Muscle of arm (tissue), 1 donor: ENCODE measurements at regions not wholly inside any gene's neighbourhood (a gene's known extent, or its start where the extent isn't known, plus 50 kb on each side); places are given as distances from the start of the nearest gene placed in this dataset.

Source experiments
- DNase-seq: peaks from one replicate; pipeline ENCODE4 v3.0.0-alpha.2; 2013

DNA sequence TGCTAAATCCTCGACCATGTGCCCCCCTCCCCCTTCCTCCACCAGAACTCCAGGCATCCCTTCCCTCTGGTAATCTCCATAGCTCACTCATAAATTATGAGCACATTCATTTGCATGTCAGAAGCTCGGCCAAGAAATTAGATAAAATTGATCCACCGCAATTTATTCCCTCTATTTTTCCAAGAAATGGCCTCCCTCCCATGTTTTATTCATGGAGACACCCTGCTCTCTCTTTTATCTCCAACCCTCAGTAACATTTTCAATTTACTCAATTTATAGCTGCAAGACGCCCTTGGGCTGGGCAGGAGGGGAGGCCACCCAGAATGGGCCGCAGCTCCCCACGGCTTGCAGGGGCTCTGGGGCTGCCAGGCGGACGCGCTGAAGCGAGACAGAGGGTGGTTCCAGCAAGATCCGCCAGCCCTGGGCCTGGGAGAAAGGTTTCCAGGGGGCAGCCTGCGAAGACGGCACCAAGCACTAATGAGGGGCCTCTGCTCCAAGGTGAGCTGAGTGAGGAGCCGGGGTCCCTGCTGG lies 54.7 kb upstream of the ZNF423 start:
- DNase-seq, result no peak

DNA sequence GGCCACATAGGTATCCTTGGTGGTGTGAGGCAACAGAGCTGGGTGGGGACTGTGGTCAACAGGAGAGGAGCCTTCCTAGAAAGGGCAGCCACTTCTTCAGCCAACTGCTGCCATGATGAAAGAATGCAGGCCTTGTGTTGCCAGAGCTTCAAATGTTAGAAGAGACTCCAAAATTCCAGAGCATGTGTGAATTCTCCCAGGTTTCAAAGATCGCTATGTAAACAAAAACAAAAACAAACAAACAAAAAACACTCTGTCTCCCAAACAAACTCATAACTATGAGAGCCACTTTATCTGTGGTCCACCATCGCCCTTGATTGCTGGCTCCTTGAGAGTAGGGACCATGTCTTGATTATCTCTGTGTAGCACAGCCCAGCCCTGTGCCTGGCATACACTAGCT lies 55.5 kb upstream of the ZNF423 start:
- DNase-seq, result no peak

DNA sequence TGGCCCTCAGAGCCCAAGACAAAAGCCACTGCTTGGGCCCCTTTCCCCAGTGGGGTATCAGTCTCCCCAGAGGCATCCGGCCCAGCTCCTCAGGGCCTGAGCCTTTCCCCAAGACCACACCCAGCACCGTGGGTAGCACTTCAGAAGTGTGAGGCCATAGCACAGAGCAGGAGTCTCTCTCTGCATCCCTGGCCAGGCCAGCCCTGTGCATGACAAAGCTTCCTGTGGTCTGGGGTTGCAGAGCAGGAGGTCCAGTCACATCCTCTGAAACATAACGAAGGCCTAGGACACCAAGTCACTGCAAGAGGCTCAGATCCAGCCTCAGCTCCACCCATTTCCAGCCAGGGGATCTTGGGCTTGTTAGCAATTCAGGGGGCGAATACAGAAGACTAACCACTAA lies 56.8 kb upstream of the ZNF423 start:
- no peak for DNase-seq

DNA sequence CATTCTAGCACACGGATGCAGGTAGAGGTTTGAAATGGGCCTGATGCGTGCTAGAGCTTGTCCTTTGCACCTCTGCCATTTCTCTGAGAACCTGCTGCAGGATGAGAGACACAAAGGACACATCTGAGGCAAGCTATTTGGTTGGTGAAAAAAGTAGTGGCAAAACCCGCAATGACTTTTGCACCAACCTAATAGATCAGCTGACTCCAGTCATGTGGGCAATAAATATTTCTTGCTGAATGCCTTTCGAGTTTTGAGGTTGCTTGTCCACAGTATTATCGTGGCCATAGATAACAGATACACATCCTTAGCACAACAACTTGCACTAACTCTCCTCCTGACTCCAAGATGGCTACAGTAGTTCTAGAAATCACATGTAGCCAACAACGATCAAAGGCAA lies 57.8 kb upstream of the ZNF423 start:
- no peak for DNase-seq

DNA sequence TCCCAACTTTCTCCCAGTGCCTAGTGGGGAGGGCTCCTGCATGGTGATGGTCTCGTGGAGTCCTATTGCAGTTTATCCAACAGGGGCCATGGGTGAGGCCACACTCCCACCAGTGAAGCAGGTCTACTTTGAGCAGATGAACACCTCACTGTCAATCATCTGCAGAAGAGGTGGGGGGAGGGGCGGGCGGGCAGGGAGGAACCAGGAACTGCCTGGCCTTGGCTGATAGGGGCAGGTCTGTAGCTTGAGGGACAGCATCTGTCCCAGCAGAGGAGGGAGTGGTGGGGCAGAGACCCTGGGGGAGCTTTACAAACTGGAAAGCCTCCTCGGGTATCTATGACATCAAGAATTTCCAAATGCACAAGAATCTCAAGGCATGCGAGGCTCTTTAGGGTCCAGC lies 58.7 kb upstream of the ZNF423 start:
- no peak for DNase-seq

DNA sequence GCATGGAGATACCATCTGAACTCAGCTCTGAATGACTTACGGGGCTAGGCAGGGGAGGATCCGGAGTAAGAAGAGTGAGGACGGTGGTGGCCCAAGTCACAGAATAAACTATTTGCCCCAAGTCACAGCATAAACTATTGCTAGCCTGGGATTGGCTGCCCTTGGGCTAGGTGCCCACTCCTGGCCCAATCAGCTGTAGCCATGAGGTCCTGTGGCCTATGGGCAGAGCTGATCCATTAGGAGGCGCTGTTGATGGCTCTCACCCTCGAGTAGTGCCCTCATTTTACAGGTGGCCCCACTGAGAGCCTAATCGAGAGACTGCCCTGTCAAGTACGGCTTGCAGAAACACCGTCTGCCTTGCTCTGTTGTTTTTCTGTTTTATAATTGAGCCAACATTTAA lies 62.3 kb upstream of the ZNF423 start:
- no peak for DNase-seq

DNA sequence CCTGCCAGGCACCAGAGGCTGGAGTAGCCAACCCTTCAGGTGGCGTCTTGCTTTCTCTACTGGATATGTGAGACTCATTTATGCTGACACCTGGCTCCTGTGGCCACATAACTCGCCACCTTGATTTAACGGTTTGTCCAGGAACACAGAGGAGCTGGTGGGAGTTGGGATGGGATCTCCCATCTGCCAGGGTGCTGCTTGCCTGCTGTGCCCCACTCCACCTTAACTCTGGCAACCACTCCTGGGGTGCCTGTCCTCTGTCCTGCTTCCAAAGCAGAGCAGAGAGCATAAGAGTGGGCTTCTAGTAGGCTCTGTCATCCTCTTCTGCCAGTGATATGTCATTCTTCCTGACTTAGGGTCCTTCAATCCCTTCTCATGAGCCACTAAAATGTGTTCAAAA lies 63.4 kb upstream of the ZNF423 start:
- DNase-seq, result no peak

DNA sequence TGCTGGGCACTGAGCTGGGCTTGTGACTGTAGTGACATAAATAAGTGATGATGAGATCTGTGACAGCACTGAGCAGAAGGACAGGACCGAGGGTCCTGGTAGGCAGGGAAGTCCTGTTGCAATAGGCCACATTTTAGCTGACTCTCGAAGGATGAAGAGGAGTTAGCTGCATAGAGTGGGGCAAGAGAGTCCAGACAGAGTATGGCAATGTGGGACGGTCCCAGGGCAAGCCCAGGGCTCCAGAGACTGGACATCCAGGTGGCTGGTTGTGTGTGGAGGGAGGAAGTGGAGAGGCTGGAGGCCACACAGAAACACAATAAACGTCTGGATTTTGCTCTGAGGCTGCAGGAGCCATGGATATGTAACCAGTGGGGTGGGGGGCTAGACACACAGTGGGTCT lies 64.5 kb upstream of the ZNF423 start:
- DNase-seq, result no peak

DNA sequence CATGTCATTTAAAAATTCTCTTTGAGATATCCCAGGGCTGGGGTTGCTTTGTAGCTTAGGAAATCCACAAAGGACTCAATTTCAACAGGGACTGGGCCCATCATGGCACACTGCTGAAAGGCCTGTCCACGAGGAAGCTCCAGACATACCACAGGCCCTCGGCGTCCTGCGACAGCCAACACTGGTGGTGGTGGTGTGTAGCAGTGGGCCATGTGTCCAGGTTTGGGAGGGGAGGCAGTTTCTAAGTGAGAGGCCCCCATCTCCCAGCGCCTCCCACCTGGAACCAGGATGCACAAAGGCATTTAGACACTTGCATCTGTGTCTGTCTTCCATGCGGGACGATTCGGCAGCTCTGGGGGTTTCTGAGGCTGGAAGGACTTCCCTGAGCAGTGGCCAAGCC lies 65.2 kb upstream of the ZNF423 start:
- no peak for DNase-seq

DNA sequence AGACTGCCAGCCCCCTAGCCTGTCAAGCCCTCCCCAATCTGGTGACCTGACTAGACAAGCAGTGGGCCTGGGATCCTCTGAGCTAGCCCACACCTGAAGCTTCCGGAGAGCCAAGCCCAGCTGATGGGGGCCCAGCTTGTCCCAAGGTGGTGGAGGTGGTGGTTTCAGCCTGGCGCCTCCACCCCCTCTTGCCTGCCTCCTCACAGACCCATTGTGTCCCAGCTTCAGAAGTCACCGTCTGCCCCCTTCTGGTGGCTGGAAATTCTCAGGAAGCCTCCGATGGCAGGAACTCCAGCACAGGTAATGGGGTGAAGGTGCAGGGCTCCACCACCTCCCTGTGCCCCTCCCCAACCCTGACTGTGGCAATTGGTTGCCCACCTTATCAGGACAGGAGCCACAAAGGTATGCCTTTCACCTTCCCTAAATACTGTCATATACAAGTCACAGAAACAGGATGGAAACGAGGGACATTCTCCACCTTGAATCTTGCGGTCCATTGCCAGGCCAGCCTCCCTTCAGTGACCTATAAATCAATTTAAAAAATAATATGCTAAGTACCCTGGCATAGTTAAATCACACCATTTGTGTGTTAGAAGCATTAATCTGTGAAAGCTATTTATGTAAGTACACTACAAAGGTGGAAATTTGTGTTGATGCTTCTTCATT lies 66.0 kb upstream of the ZNF423 start:
- peak; percentile 63 for DNase-seq

DNA sequence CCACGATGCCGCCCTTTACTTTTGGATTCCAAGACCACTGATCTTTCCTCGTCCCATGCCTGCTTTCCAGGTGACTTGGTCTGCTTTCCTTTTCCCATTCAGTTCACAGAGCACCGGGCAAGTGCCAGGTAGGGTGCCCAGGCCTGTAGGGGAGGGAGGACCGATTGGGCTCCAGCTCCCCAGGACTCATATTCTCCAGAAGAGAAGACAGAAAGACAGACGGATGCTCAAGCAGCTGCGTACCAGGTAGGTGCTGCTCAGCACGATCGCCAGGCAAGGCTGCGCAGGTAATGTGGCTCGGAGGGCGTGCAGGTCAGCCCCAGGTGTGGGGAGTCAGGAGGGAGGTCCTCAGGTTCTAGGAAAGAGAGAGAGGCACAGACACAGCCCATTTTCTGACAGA lies 67.5 kb upstream of the ZNF423 start:
- DNase-seq, result no peak

DNA sequence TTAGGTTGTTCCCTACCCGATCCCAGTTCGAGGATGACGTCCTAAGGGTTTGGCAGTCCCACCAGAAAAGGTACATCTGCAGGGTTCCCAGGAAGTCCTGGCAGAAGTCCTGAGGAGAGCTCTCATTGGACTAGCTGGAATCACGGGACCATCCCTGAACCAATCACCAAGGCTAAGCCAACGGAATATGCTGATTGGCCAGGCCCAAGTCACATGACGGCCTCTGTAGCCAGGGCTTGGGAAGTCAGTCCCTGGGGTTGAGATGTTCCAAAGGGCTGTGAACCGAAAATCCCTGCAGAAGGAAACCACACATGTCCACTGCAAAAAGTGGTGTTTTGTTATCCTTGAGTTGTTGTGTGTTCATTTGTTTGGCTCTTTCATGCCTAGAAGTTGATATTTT lies 68.2 kb upstream of the ZNF423 start:
- DNase-seq, result no peak

DNA sequence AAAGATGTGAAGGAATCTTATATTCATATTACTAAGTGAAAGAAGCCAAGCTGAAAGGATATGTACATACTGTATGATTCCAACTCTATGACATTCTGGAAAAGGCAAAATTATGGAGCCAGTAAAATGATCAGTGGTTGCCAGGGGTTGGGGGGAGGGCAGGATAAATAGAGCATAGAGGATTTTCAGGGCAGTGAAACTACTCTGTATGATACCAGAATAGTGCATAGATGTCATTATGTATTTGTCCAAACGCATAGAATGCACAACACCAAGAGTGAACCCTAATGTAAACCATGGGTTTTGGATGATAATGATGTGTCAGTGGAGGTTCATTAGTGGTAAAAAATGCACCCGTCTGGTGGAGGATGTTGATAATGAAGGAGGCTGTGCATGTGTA lies 71.0 kb upstream of the ZNF423 start:
- no peak for DNase-seq

DNA sequence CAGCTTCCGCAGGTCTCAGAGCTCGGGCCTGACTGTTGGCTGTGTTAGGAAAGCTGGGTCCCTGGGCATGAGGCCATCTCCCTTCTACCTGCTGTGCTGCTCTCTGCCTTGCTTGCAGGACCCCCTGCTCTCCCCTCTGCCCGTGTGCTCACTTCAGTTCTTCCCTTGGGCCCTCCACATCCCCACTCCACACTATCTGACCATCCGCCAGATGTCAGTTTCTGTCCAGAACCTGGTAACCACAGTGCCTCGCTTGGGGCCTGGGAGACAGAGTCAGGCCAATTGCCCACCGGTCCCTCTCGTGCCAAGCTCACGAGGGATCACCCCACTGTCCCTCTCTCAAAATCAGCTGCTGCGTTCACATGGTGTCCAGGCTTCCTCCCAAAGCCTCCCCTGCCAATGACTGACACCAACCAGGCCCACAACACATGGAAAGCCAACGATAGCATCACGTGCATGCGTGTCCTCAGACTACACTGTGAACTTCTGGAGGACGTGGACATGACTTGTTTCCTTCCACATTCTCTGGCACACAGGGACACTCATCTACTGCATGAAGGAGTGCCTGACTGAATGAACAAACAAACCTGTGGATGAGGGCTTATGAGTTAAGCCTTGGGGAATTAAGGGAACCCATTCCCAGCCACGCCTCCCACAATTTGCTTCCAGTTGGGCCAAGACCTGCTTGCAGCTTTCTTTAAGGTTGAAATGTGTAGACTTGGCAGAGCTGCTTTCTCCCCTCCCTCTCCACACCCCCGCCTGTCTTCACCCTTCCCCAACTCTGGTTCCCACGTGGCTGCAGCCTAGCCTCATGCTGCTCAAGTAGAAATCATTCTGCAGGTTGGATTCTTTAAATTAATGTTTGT lies 72.5 kb upstream of the ZNF423 start:
- no peak for DNase-seq

DNA sequence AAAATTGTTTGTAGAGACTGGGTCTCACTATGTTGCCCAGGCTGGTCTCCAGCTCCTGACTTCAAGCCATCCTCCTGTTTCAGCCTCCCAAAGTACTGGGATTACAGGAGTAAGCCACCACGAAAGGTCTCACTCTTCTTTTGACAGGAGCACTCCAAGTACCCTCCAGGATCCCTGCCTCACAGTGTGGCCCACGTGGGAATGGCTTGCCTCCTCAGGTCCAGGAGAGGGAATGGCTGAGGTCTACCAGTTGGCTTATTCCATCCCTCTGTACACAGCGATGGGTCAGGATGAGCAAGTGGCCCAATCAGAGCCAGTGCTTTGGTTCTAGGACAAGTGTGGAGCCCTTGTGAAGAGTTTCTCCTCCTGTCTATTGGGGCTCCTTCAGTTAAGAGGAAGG lies 73.7 kb upstream of the ZNF423 start:
- DNase-seq, result no peak

DNA sequence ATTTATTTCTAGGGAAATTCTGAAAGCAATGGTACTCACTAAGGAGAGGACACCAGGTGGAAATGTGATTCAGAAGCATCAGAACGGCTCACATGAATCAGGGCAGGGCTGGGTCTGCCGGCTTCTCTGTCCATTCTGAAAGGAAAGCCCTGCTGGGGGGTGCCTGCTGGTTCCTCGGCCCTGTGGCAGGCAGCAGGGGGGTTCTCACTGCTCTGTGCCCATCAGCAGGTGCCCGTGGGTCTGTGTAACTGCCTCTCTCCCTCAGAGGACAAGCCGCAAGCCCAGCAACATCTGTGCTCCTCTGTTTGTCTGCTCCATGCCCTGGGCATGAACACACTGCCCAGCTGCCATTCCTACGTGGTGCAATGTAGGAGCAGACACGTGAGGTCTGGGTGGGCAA lies 74.9 kb upstream of the ZNF423 start:
- DNase-seq, result no peak

DNA sequence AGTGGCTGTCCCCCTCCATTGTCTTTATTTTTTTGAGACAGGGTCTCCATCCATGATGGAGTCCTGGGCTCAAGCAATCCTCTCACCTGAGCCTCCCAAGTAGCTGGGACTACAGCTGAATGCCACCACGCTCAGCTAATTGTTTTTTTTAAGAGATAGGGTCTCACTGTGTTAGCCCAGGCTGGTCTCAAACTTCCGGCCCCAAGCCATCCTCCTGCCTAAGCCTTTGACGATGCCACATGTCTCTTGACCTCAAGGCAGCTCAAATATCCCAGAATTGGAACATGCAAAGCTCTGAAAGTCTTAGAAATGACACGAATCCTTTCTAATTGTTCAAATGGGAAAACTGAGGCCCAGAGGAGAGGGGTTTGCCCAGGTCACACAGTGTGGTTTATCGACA lies 75.4 kb upstream of the ZNF423 start:
- no peak for DNase-seq

DNA sequence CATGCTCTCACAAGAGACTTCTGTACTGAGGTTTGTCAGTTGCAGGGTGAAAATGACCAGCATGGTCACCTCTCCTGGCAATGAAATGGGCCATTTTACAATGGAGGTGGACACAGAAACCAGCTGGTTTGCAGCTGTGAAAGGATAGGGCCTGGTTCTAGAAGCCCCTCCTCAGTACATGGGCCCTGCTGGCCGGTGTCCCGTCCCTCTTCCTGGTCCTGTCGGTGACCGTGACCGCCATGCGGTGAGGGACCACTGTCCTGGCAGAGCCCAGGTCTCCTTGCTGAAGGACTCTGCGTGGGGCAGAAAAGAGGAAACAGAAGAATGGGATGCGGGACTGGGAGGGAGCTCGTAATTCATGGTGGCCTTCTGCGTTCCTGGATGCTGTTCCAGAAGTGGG lies 76.0 kb upstream of the ZNF423 start:
- no peak for DNase-seq

DNA sequence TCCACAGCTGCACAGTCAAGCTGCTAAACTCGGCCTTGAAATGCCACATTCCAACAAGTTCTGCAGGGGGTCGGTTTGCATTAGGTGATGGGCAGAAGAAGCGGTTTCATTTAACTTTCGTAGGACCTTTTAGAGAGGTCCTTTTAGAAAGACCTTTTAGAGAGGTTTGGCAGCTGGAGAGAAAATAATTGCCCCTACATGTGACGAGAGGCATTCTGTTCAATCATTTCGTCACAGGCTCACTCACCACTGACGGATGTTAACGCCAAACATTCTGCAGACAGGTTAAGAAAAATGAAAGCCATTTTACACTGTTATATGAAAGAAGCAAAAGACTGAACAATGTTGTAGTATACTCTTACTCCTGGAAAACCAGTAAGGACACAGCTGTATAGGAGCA lies 76.5 kb upstream of the ZNF423 start:
- no peak for DNase-seq

DNA sequence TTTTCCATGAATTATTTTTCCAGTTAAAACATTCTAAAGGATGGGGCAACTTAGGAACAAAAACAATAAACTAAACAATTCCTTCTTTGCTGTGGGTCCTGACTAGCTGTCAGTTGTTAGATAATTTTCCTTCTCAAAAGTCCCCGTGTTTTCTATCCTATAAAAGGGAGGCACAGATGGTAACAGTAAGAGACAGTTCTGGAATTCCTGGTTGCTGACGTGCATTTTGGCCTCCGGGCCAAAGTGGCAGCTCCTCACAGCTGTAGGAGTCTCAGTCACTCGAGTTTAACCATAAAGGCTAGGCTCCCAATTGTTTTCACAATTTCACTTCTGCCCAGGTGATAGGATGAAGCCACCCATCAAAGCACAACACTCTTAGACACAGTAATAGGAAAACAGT lies 77.0 kb upstream of the ZNF423 start:
- peak; percentile 62 for DNase-seq

DNA sequence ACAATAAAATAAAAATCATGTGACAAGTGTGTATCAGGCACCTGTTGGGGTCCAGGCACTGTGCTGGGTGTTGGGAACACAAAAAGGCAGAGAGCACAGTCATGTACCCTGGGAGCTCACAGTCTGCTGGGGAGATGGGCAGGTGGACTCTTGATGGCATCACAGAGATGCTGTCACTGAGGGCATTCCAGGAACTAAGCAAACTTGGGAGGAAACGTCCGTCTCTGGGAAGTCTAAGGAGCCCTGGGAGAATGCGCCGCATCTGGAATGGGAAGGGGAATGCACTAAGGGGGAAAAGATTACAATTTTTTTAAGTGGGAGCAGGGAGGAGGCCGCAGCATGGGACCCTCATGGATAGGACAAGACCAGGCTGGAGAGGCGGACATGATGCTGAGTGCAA lies 80.9 kb upstream of the ZNF423 start:
- no peak for DNase-seq

DNA sequence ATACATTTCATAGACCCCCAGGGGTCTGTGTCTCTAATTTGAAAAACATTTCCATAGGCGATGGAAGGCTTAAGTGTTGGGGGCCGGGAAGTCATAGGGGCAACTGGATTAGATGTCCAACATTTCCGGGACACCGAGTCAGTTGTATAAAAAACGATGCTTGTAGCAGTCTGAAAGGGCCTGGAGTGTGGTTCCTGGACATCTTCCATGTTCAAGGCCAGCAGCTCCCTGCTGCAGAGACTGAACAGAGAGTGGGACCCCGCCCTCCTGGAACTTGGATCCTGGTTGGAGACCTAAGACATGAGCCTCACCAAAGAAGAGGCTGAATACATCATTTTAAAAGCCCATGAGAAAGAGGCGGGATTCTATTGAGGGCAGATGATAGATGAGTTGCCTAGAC lies 82.0 kb upstream of the ZNF423 start:
- DNase-seq, result no peak

DNA sequence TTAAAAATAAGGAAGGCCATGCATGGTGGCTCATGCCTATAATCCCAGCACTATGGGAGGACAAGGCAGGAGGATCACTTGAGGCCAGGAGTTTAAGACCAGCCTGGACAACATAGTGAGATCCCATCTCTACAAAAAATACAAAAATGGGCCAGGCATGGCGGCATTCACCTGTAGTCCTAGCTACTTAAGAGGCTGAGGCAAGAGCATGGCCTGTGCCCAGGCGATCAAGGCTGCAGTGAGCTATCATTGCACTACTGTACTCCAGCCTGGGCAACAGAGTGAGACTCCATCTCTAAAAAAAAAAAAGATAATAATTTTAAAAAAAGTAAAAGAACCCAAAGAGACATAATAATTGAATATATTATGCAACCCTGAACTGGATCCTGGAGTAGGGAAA lies 83.6 kb upstream of the ZNF423 start:
- DNase-seq, result no peak
